T47D (cell line): ENCODE measurements at regions not wholly inside any gene's neighbourhood (a gene's known extent, or its start where the extent isn't known, plus 50 kb on each side); places are given as distances from the start of the nearest gene placed in this dataset.
"Not testable (repeated sequence)": the region's sequence is repeated elsewhere in the genome, so short reads cannot be mapped to it uniquely, and the experiment has no call there.

Experiments
- DNase-seq, 2 experiments: peaks; one replicate each; pipeline versions ENCODE4 v3.0.0 to v3.0.0-alpha.2; 2011 to 2012; ENCODE audit warnings: low read depth in 1 of 2, low spot score in 1 of 2
- JUND ChIP-seq: IDR thresholded peaks from 2 replicates; pipeline ENCODE4 v1.6.1; 2012; ENCODE audit warnings: low read depth
- in situ Hi-C: cut with HindIII; loops from 2 replicates; pipeline ENCODE4 v1.10.0; 2016; ENCODE audit warnings: low sequenced_read_pairs, low pct_unique_long_range_greater_than_20kb

- no peak for DNase-seq
- in situ Hi-C loops = no loop called here
- TF ChIP-seq JUND = no peak
These were observed 214.8 kb downstream of the TBC1D2B start for GRCh38 chr15:77862651-77863104.

DNA sequence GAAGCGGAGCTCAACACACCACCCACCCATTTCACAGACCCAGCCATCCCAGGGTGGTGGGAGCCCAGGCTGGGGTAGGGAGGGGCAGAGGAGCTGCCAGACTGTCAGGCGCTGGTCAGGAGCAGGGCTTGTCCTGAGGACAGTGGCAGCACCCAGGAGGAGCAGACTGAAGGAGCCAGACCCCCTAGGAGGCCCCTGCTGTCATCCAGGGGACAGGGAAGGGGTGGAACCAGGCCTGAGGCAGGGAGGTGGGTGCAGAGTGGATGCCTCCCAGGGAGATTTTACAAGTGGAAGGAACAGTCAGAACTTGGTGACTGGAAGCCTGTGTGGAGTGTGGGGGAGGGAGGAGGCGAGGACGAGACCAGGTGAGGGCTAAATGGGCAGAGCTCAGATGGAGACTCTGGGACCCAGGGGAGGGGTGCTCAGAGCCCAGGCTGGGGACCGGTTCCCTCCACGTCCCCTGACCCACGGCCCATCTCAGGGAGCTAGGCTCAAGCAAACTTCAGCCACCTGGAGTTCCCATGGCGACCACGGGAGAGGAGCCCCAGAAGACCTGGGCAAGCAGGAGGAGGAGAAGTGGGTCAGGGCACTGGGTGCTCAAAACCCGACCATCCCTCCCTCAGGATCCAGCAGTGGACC lies 215.4 kb downstream of the TBC1D2B start:
- DNase-seq, in situ Hi-C loops: not testable (repeated sequence)

- no peak for DNase-seq
- in situ Hi-C loops = no loop called here
- no peak for TF ChIP-seq JUND
These were observed 217.3 kb downstream of the TBC1D2B start for GRCh38 chr15:77860071-77860691.

DNA sequence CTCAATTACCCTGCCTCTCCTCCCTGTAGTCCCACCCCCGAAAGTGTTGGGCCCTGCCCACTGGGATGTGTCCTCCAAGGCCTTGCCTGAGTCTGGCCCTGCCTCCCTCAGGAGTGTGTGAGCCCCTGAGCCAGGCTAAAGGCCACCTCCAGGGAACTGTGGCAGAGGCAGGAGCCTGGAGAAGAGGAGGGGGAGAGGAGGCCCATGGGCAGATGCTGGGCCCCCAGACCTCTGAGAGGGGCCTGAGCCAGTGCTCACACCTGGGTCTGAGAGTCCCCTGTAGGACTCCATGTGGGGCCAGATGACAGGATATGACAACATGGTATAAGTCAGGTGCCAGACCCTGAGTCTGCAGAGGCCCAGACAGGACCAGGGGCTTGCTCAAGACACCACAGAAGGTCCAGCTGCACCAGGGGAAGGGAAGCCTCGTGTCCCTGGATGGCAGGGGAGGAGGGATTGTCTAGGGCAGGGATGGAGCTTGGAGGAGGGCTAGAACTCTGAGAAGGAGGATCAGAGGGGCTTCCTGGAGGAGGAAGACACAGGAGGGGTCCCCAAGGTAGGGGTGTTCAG lies 217.9 kb downstream of the TBC1D2B start:
- TF ChIP-seq JUND = no peak
- in situ Hi-C loops = no loop called here
- DNase-seq = peak in 1 of 2 experiments; percentile 22

DNA sequence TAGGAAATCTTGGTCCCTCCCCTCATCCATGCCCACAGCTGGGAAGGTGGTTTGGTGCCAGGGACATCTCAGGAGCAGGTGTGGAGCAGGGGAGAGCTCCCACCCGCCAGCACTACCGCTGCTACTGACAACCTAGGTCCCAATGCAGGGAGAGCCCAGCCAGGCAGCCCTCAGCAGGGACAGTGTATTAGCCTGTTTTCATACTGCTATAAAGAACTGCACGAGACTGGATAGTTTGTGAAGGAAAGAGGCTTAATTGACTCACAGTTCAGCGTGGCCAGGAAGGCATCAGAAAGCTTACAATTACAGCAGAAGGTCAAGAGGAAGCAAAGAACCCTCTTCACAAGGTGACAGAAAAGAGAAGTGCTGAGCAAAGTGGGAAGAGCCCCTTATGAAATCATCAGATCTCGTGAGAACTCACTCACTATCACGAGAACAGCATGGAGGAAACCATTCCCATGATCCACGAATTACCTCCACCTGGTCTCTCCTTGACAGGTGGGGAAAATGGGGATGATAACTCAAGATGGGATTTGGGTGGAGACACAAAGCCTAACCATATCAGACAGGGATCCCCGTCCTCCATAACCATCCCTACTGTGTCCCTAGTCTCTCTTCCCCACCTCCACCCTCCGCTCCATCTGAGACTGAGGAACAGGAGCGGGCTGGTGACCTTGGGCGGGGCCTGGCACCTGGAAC lies 218.6 kb downstream of the TBC1D2B start:
- in situ Hi-C loops = no loop called here
- no peak for DNase-seq
- no peak for TF ChIP-seq JUND

- no peak for TF ChIP-seq JUND
- no peak for DNase-seq
- in situ Hi-C loops = no loop called here
These were observed 220.1 kb downstream of the TBC1D2B start for GRCh38 chr15:77857419-77857818.

- in situ Hi-C loops = no loop called here
- no peak for TF ChIP-seq JUND
- DNase-seq = no peak
These were observed 220.7 kb downstream of the TBC1D2B start for GRCh38 chr15:77856705-77857346.

- no peak for DNase-seq
- in situ Hi-C loops = no loop called here
- TF ChIP-seq JUND = no peak
These were observed 221.6 kb downstream of the TBC1D2B start for GRCh38 chr15:77855871-77856270.

DNA sequence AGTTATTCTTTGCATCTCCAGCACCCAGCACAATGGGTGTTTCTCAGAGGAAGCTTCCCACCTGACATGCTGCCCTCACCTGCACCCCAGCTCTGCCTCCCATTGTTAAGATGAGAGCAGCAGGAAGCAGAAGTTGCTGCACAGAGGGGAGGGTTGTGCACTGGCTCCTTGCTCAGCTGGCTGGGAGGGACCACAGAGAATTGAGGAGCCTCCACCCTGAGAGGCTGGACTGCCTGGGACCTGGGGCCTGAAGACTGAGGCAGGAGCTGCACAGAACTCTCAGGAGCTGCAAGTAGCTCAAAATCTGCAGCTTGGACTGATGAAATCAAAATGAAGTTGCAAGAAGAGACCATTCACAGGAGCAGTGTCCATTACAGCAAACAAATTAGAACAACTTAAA lies 222.3 kb upstream of the LINGO1 start:
- TF ChIP-seq JUND = no peak
- in situ Hi-C loops = no loop called here
- DNase-seq = no peak

GRCh38 chr15:77853910-77854309 lies 221.2 kb upstream of the LINGO1 start:
- in situ Hi-C loops = no loop called here
- DNase-seq = no peak
- no peak for TF ChIP-seq JUND

DNA sequence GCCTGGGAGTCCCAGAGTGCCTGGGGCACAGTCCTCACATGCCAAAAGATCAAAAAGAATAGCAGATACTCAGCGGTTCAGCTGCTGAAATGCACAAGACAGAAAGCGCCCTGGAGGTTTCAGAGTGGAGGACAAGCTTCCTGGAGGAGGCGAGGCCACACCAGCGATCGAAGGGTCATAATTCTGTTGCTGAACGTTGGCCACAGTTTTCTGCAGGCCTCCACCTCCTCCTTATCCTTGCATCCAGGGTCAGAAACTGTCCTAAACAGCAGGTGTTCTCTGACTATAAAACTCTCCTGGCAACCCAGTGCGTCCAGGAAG lies 220.3 kb upstream of the LINGO1 start:
- TF ChIP-seq JUND = no peak
- no peak for DNase-seq
- in situ Hi-C loops = no loop called here

DNA sequence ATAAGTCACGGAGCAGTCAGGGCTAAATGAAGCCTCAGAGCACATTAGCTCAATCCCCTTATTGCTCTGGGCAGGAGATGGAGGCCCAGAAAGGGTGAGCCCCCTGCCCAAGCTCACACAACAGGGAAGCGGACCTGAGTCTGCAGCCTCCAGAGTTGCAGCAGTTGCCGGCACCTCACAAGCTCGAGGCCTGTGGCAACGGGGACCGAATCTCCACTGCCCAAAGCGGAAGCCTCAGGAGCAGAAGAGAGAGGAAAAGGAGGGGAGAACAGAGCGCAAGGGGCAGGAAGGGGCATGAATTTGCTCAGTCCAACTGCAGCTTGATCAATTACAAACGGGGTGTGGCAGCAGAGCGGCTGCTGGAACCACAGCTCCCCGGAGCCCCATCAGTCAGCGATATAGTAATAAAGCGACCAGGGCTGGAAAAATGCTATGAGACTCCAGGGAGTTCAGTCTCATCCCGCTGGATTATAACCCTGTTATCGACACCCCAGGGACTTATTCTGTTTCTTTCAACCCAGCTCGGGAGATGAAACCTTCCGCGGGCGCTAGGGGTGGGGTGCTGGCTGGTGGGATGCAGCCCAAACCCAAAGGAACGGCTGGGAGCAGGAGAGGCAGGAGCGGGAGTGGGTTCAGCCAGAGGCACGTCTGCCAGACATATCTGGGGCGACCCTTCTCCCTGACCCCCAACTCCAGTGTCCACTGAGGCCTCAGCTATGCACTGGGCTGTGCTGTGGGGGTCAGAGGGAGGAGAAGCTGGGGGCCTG lies 219.7 kb upstream of the LINGO1 start:
- in situ Hi-C loops = no loop called here
- TF ChIP-seq JUND = no peak
- no peak for DNase-seq
